HEK293 (cell line): ENCODE measurements at regions not wholly inside any gene's neighbourhood (a gene's known extent, or its start where the extent isn't known, plus 50 kb on each side); places are given as distances from the start of the nearest gene placed in this dataset.
A peak's percentile ranks its signal among the peaks of the same experiment; 100 is the strongest.

Source experiments
- CTCF ChIA-PET: fragments of 350-600 bp; formaldehyde crosslinking; extraction: SDS; loops from one replicate; lab custom pipeline; 2021; ENCODE audit warnings: antibody characterized with exemption; lab: Yijun Ruan, JAX
- POLR2A ChIA-PET: fragments of 300-600 bp; formaldehyde crosslinking; extraction: SDS; loops from one replicate; lab custom pipeline; 2020; ENCODE audit warnings: antibody characterized with exemption, inconsistent platforms; lab: Yijun Ruan, JAX
- H3K27ac ChIP-seq: fragments of 200-500 bp; sonication (Bioruptor generic); 2 replicates; pipeline ENCODE4 v1.5.1; 2014; ENCODE audit warnings: low read depth, low read length, control low read depth, inconsistent platforms; ENCODE audit errors: extremely low read depth
- H3K36me3 ChIP-seq, 2 experiments: fragments of 200-500 bp in 1 of 2; sonication (Bioruptor generic) in 1 of 2; 1 replicate in 1 of 2; 2 replicates in 1 of 2; pipeline ENCODE4 v1.5.1; 2014 to 2017; ENCODE audit warnings: inconsistent platforms in 2 of 2, low read length in 2 of 2; ENCODE audit not compliant: control insufficient read depth in 2 of 2, insufficient read depth in 1 of 2
- H3K4me1 ChIP-seq: fragments of 200-500 bp; sonication (Bioruptor generic); 2 replicates; pipeline ENCODE4 v1.5.1; 2014; ENCODE audit warnings: mild to moderate bottlenecking, low read length, inconsistent platforms; ENCODE audit not compliant: control insufficient read depth, insufficient read depth
- H3K4me3 ChIP-seq: 2 replicates; pipeline ENCODE4 v1.5.1; 2011; ENCODE audit warnings: low read depth, mild to moderate bottlenecking, control low read depth, low read length, moderate library complexity
- H3K9me3 ChIP-seq: fragments of 200-500 bp; sonication (Bioruptor generic); 2 replicates; pipeline ENCODE4 v1.5.1; 2014; ENCODE audit warnings: low read depth, low read length, inconsistent platforms; ENCODE audit not compliant: control insufficient read depth, insufficient read depth
- RBAK ChIP-seq: fragments of 450-650 bp; formaldehyde crosslinking; IDR thresholded peaks from 2 replicates; pipeline ENCODE4 v1.5.1; 2016; ENCODE audit warnings: missing biosample characterization, missing genetic modification characterization
- REST ChIP-seq: fragments of 450-650 bp; formaldehyde crosslinking; IDR thresholded peaks from 2 replicates; pipeline ENCODE4 v1.5.1; 2016; ENCODE audit warnings: missing biosample characterization, missing genetic modification characterization
- SP2 ChIP-seq: fragments of 450-650 bp; formaldehyde crosslinking; IDR thresholded peaks from 2 replicates; pipeline ENCODE4 v1.5.1; 2016; ENCODE audit warnings: missing biosample characterization, missing genetic modification characterization
- SP7 ChIP-seq: fragments of 450-650 bp; formaldehyde crosslinking; IDR thresholded peaks from 2 replicates; pipeline ENCODE4 v1.5.1; 2016; ENCODE audit warnings: missing biosample characterization, missing genetic modification characterization
- ZBTB21 ChIP-seq: fragments of 450-650 bp; formaldehyde crosslinking; IDR thresholded peaks from 2 replicates; pipeline ENCODE4 v1.5.1; 2017; ENCODE audit warnings: missing biosample characterization, missing genetic modification characterization
- ZEB2 ChIP-seq: fragments of 450-650 bp; formaldehyde crosslinking; IDR thresholded peaks from 2 replicates; pipeline ENCODE4 v1.5.1; 2016; ENCODE audit warnings: missing biosample characterization, missing genetic modification characterization
- ZFHX2 ChIP-seq: fragments of 450-650 bp; formaldehyde crosslinking; conservative IDR thresholded peaks from 2 replicates; pipeline ENCODE4 v1.5.1; 2016; ENCODE audit warnings: missing biosample characterization, missing genetic modification characterization
- ZFP37 ChIP-seq: fragments of 450-650 bp; formaldehyde crosslinking; IDR thresholded peaks from 2 replicates; pipeline ENCODE4 v1.5.1; 2016; ENCODE audit warnings: missing biosample characterization, missing genetic modification characterization
- ZNF138 ChIP-seq: fragments of 450-650 bp; formaldehyde crosslinking; IDR thresholded peaks from 2 replicates; pipeline ENCODE4 v1.5.1; 2016; ENCODE audit warnings: missing biosample characterization, missing genetic modification characterization, borderline replicate concordance
- ZNF169 ChIP-seq: fragments of 450-650 bp; formaldehyde crosslinking; IDR thresholded peaks from 2 replicates; pipeline ENCODE4 v1.5.1; 2016; ENCODE audit warnings: missing biosample characterization, missing genetic modification characterization
- ZNF350 ChIP-seq: fragments of 450-650 bp; formaldehyde crosslinking; IDR thresholded peaks from 2 replicates; pipeline ENCODE4 v1.5.0; 2017; ENCODE audit warnings: missing biosample characterization, mild to moderate bottlenecking, missing genetic modification characterization
- ZNF580 ChIP-seq: fragments of 450-650 bp; formaldehyde crosslinking; IDR thresholded peaks from 2 replicates; pipeline ENCODE4 v1.5.1; 2016; ENCODE audit warnings: missing biosample characterization, missing genetic modification characterization
- ZXDB ChIP-seq: fragments of 450-650 bp; formaldehyde crosslinking; IDR thresholded peaks from 2 replicates; pipeline ENCODE4 v1.5.1; 2016; ENCODE audit warnings: missing biosample characterization, missing genetic modification characterization
- TF ChIP-seq, protein P1 (sequence below): fragments of 450-650 bp; formaldehyde crosslinking; IDR thresholded peaks from 2 replicates; pipeline ENCODE4 v1.5.1; 2016; ENCODE audit warnings: missing biosample characterization, missing genetic modification characterization, low read depth
- TF ChIP-seq, protein P2 (sequence below): fragments of 450-650 bp; formaldehyde crosslinking; IDR thresholded peaks from 2 replicates; pipeline ENCODE4 v1.5.1; 2016; ENCODE audit warnings: missing biosample characterization, missing genetic modification characterization
- TF ChIP-seq, protein P3 (sequence below): fragments of 450-650 bp; formaldehyde crosslinking; IDR thresholded peaks from 2 replicates; pipeline ENCODE4 v1.5.1; 2016; ENCODE audit warnings: missing biosample characterization, missing genetic modification characterization

DNA sequence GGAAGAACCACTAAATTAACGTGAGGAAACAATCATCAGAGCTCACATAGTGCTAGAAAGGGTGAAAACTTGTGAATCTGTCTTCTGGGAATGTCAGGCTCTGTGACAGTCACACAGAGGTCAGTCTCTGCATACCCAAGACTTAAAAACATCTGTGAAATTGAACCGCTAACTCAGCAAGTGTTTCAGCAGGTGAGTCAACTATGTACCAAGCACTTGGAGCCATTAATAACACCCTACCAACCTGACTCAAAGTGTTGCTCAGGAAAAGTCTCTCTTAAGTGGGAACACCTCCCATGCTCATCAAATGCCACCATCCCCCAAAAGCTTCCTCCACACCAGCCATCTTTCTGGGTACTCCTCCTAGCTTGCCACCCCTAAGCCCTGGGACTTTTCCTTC, 92.3 kb upstream of the CARMIL1 start:
- Histone ChIP-seq H3K27ac (no peak overlapping the region), H3K9me3 (no peaks in the 10 kb centered on the region), H3K4me3 (no peak overlapping the region), H3K4me1 (no peaks in the 10 kb centered on the region), H3K36me3 (no peaks in the 10 kb centered on the region)
- POLR2A ChIA-PET, result no interaction called here
- CTCF ChIA-PET, result interaction anchor here (0.6 kb wide), 3 partner anchors 698 to 758 kb away, joined by 3 to 4 read pairs (median 3); no protein-coding TSS in a partner anchor
- TF ChIP-seq ZNF580, result no peak
- no peak for TF ChIP-seq ZFHX2

DNA sequence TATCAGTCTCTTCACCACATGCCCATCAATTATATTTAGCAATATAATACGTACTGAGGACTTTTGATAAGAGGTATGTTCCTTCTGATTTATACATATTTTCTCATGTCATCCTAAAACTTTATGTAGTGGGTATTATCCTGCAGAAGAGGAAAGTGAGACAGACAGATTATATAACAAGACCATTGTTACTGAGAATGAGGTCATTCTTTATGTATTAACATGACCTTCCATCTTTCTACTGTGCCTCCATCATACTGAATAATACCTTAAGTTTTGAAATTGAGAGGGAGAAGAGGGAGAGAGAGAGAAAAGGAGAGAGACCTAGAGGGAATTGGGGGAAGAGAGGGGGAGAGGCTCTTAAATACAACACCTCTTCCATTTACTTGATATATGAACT, 90.9 kb upstream of the CARMIL1 start:
- ChIA-PET CTCF (no interaction called here), POLR2A (no interaction called here)
- Histone ChIP-seq H3K9me3 (no peaks in the 10 kb centered on the region), H3K27ac (no peak overlapping the region), H3K36me3 (no peaks in the 10 kb centered on the region), H3K4me3 (no peak overlapping the region), H3K4me1 (peaks cover 8% of the 10 kb centered on the region; the same call in 1 of the 2 replicates)
- TF ChIP-seq, protein P1, sequence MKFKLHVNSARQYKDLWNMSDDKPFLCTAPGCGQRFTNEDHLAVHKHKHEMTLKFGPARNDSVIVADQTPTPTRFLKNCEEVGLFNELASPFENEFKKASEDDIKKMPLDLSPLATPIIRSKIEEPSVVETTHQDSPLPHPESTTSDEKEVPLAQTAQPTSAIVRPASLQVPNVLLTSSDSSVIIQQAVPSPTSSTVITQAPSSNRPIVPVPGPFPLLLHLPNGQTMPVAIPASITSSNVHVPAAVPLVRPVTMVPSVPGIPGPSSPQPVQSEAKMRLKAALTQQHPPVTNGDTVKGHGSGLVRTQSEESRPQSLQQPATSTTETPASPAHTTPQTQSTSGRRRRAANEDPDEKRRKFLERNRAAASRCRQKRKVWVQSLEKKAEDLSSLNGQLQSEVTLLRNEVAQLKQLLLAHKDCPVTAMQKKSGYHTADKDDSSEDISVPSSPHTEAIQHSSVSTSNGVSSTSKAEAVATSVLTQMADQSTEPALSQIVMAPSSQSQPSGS (tag by site-specific recombination), result peak; percentile 53; the same call in 1 of the 2 replicates
- no peak for TF ChIP-seq ZNF138 (tag by site-specific recombination)

- TF ChIP-seq SP2 (tag by site-specific recombination) (0 out of 2 replicates have a peak, but pooled peaks have one; percentile 6), ZNF350 (no peak)
- Histone ChIP-seq H3K4me3 (no peak overlapping the region), H3K4me1 (peaks cover 25% of the 10 kb centered on the region), H3K9me3 (no peaks in the 10 kb centered on the region), H3K27ac (peak overlapping the region; percentile 37; the same call in 1 of the 2 replicates), H3K36me3 (no peaks in the 10 kb centered on the region)
- POLR2A ChIA-PET, result interaction anchor here (0.7 to 1.0 kb wide), 3 partner anchors 19 to 698 kb away, joined by 3 to 4 read pairs (median 4); partner anchors contain the start of gene ALDH5A1
- CTCF ChIA-PET, result interaction anchor here (0.6 to 0.9 kb wide), 3 partner anchors 15 to 527 kb away, joined by 3 to 7 read pairs (median 4); no protein-coding TSS in a partner anchor
Observed at GRCh38 chr6:25192590-25193459, 86.3 kb upstream of the CARMIL1 start.

GRCh38 chr6:25193460-25194171, 85.6 kb upstream of the CARMIL1 start:
- POLR2A ChIA-PET, result interaction anchor here (0.7 to 1.0 kb wide), 4 partner anchors 19 to 699 kb away, joined by 3 to 4 read pairs (median 4); partner anchors contain the start of gene ALDH5A1
- CTCF ChIA-PET, result interaction anchor here (0.6 to 1.0 kb wide), 3 partner anchors 11 to 526 kb away, joined by 4 to 7 read pairs (median 4); no protein-coding TSS in a partner anchor
- H3K36me3 ChIP-seq, result no peaks in the 10 kb centered on the region
- TF ChIP-seq, protein P2, sequence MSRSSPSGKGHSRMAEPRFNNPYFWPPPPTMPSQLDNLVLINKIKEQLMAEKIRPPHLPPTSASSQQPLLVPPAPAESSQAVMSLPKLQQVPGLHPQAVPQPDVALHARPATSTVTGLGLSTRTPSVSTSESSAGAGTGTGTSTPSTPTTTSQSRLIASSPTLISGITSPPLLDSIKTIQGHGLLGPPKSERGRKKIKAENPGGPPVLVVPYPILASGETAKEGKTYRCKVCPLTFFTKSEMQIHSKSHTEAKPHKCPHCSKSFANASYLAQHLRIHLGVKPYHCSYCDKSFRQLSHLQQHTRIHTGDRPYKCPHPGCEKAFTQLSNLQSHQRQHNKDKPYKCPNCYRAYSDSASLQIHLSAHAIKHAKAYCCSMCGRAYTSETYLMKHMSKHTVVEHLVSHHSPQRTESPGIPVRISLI (tag by site-specific recombination), result peak; percentile 91
- TF ChIP-seq RBAK (tag by site-specific recombination) (no peak), ZBTB21 (no peak), ZNF169 (tag by site-specific recombination) (no peak), REST (tag by site-specific recombination) (no peak), SP7 (tag by site-specific recombination) (no peak), ZEB2 (tag by site-specific recombination) (0 out of 2 replicates have a peak, but pooled peaks have one; percentile 23), ZFP37 (tag by site-specific recombination) (no peak), ZXDB (0 out of 2 replicates have a peak, but pooled peaks have one; percentile 20)
- TF ChIP-seq, protein P3, sequence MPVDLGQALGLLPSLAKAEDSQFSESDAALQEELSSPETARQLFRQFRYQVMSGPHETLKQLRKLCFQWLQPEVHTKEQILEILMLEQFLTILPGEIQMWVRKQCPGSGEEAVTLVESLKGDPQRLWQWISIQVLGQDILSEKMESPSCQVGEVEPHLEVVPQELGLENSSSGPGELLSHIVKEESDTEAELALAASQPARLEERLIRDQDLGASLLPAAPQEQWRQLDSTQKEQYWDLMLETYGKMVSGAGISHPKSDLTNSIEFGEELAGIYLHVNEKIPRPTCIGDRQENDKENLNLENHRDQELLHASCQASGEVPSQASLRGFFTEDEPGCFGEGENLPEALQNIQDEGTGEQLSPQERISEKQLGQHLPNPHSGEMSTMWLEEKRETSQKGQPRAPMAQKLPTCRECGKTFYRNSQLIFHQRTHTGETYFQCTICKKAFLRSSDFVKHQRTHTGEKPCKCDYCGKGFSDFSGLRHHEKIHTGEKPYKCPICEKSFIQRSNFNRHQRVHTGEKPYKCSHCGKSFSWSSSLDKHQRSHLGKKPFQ (tag by site-specific recombination), result no peak

More at GRCh38 chr6:25193460-25194171, 85.6 kb upstream of the CARMIL1 start:
- Histone ChIP-seq H3K4me1 (peaks cover 25% of the 10 kb centered on the region), H3K27ac (no peak overlapping the region; the same call in 1 of the 2 replicates), H3K4me3 (no peak overlapping the region), H3K9me3 (no peaks in the 10 kb centered on the region)
